CD4-positive, alpha-beta T cell treated with Interleukin-1 beta for 1 hour (primary cell): ENCODE measurements at regions not wholly inside any gene's neighbourhood (a gene's known extent, or its start where the extent isn't known, plus 50 kb on each side); places are given as distances from the start of the nearest gene placed in this dataset.
"Not testable (repeated sequence)": the region's sequence is repeated elsewhere in the genome, so short reads cannot be mapped to it uniquely, and the experiment has no call there.

Experiments
- DNase-seq, 2 donors: peaks; one replicate each; pipeline ENCODE4 v3.0.0-alpha.2; 2020 to 2022

GRCh38 chr3:61381745-61382392 lies 130.6 kb upstream of the FHIT start:
- peak in 1 of 2 donors; percentile 45 for DNase-seq

- no peak for DNase-seq
Observed at GRCh38 chr3:61387817-61388216, 136.6 kb upstream of the FHIT start.

- not testable (repeated sequence) for DNase-seq
Observed at GRCh38 chr3:61393480-61393947, 142.3 kb upstream of the FHIT start.

- DNase-seq, result no peak
Observed at GRCh38 chr3:61401359-61401758, 150.1 kb upstream of the FHIT start.

- no peak for DNase-seq
Observed at GRCh38 chr3:61407397-61407796, 154.0 kb upstream of the PTPRG start.

- DNase-seq, result no peak
Observed at GRCh38 chr3:61409638-61410037, 151.7 kb upstream of the PTPRG start.

GRCh38 chr3:61410358-61410757 lies 151.0 kb upstream of the PTPRG start:
- not testable (repeated sequence) for DNase-seq

- DNase-seq, result no peak
Observed at GRCh38 chr3:61411009-61411662, 150.2 kb upstream of the PTPRG start.

- DNase-seq, result no peak
Observed at GRCh38 chr3:61414456-61414855, 146.9 kb upstream of the PTPRG start.

GRCh38 chr3:61415201-61415600 lies 146.2 kb upstream of the PTPRG start:
- DNase-seq, result no peak

- no peak for DNase-seq
Observed at GRCh38 chr3:61416618-61417017, 144.8 kb upstream of the PTPRG start.

GRCh38 chr3:61417352-61417751 lies 144.0 kb upstream of the PTPRG start:
- DNase-seq, result no peak

GRCh38 chr3:61420136-61420759 lies 141.1 kb upstream of the PTPRG start:
- DNase-seq, result no peak

GRCh38 chr3:61422945-61423673 lies 138.3 kb upstream of the PTPRG start:
- DNase-seq, result no peak

GRCh38 chr3:61425356-61425755 lies 136.0 kb upstream of the PTPRG start:
- DNase-seq, result no peak

GRCh38 chr3:61429106-61429505 lies 132.3 kb upstream of the PTPRG start:
- DNase-seq, result no peak

GRCh38 chr3:61434901-61435300 lies 126.5 kb upstream of the PTPRG start:
- DNase-seq, result not testable (repeated sequence)

- not testable (repeated sequence) for DNase-seq
Observed at GRCh38 chr3:61435361-61435760, 126.0 kb upstream of the PTPRG start.

GRCh38 chr3:61438253-61439121 lies 122.9 kb upstream of the PTPRG start:
- DNase-seq, result no peak

- DNase-seq, result no peak
Observed at GRCh38 chr3:61439122-61439458, 122.3 kb upstream of the PTPRG start.

GRCh38 chr3:61442696-61443095 lies 118.7 kb upstream of the PTPRG start:
- DNase-seq, result no peak

- no peak for DNase-seq
Observed at GRCh38 chr3:61443886-61444285, 117.5 kb upstream of the PTPRG start.

- DNase-seq, result no peak
Observed at GRCh38 chr3:61444782-61445181, 116.6 kb upstream of the PTPRG start.
